ENCODE measurements at regions not wholly inside any gene's neighbourhood (a gene's known extent, or its start where the extent isn't known, plus 50 kb on each side); places are given as distances from the start of the nearest gene placed in this dataset.

GRCh38 chr21:35905096-35905962, 155.0 kb downstream of the SETD4 start:
- Histone ChIP-seq H3K9ac (replicated peaks; ENCODE audit: extremely low read depth, insufficient read depth, low read length) (no peak overlapping the region), H3K9me3 (replicated peaks; ENCODE audit: control insufficient read depth, insufficient read depth, low read length) (no peaks in the 10 kb centered on the region), H3K27ac (ENCODE audit: insufficient read depth, low read depth, low read length) (no peak overlapping the region), H3K4me1 (ENCODE audit: control insufficient read depth, extremely low read depth, insufficient read depth, low read length) (peaks cover 13% of the 10 kb centered on the region), H3K36me3 (ENCODE audit: control insufficient read depth in 2 of 2, extremely low read depth in 1 of 2, insufficient read depth in 2 of 2, low read length in 2 of 2) (no peaks in the 10 kb centered on the region), H3K4me2 (ENCODE audit: insufficient read depth, low read length) (peak overlapping the region; percentile 48), H3K79me2 (ENCODE audit: control insufficient read depth, insufficient read depth, low read length) (no peaks in the 10 kb centered on the region), H2AFZ (ENCODE audit: low read depth, low read length) (peak overlapping the region; percentile 84), H3K9me1 (replicated peaks; ENCODE audit: control insufficient read depth, extremely low read depth, insufficient read depth, low read length) (no peaks in the 10 kb centered on the region), H4K20me1 (replicated peaks; ENCODE audit: control insufficient read depth, extremely low read depth, insufficient read depth, low read length) (no peaks in the 10 kb centered on the region), H3K27me3 (ENCODE audit: control insufficient read depth in 2 of 2, insufficient read depth in 2 of 2, low read length in 2 of 2) (no peaks in the 10 kb centered on the region), H3K4me3 (replicated peaks in 1 of 3; ENCODE audit: insufficient read depth in 1 of 3, low read depth in 1 of 3, low read length in 3 of 3) (no peak overlapping the region)
- POLR2A ChIA-PET: no interaction called here
- DNase-seq (ENCODE audit: low read depth, low spot score) (peak; percentile 56), FAIRE-seq (peak; percentile 63)
- intact Hi-C loops (cut with micrococcal nuclease): loop anchor here (1.0 kb wide), 1 partner anchor 27 kb away; no protein-coding TSS in a partner anchor
- dilution Hi-C loops (cut with MboI; ENCODE audit: extremely low pct_ligation_motif_present, low sequenced_read_pairs): no loop called here
- TF ChIP-seq GATA2 (IDR thresholded peaks at IDR 0.05; ENCODE audit: insufficient read depth, insufficient read length, low read depth, low read length): no peak
- TF ChIP-seq FOS (IDR thresholded peaks at IDR 0.05; ENCODE audit: borderline replicate concordance, insufficient read depth, low read length): peak; percentile 53
- TF ChIP-seq JUN (IDR thresholded peaks at IDR 0.05; ENCODE audit: borderline replicate concordance, insufficient read depth, insufficient read length, low read depth): no peak
- no peak for TF ChIP-seq EZH2 (IDR thresholded peaks at IDR 0.05; ENCODE audit: borderline replicate concordance, low read depth, low read length, severe bottlenecking)
- no peak for TF ChIP-seq POLR2AphosphoS5 (IDR thresholded peaks at IDR 0.05; ENCODE audit: insufficient read depth, low read depth, low read length)
- no peak for TF ChIP-seq MYC (IDR thresholded peaks at IDR 0.05; ENCODE audit: low read depth, low read length)
- BruUV-seq (replicated peaks): no TSS peak
- CTCF ChIA-PET: interaction anchor here (1.0 to 1.2 kb wide), 2 partner anchors 11 to 24 kb away, joined by 3 to 4 read pairs; no protein-coding TSS in a partner anchor

DNA sequence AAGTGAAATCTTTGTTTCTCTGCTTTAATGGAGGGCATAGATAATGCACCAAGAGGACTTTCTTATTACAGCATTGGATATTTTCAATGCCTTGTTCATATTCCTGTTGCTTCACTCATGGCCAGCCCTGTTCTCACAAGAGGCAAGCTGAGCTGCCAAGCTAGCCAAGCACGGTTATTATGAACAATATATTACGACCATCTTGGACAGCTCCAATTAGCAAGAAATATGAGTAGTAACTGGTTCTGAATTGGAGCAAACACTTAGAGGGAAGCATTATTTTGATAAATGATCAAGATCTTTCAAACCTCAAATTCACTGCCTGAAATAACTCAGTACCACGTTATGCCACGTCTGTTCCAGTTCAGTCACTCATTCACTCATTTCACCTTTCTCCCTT, 159.8 kb downstream of the SETD4 start:
- Histone ChIP-seq H3K36me3 (ENCODE audit: control insufficient read depth in 2 of 2, extremely low read depth in 1 of 2, insufficient read depth in 2 of 2, low read length in 2 of 2) (no peaks in the 10 kb centered on the region), H3K4me1 (ENCODE audit: control insufficient read depth, extremely low read depth, insufficient read depth, low read length) (peaks cover 10% of the 10 kb centered on the region), H4K20me1 (replicated peaks; ENCODE audit: control insufficient read depth, extremely low read depth, insufficient read depth, low read length) (no peaks in the 10 kb centered on the region), H3K9me1 (replicated peaks; ENCODE audit: control insufficient read depth, extremely low read depth, insufficient read depth, low read length) (no peaks in the 10 kb centered on the region), H3K4me3 (replicated peaks in 1 of 3; ENCODE audit: insufficient read depth in 1 of 3, low read depth in 1 of 3, low read length in 3 of 3) (no peak overlapping the region), H2AFZ (ENCODE audit: low read depth, low read length) (no peak overlapping the region), H3K79me2 (ENCODE audit: control insufficient read depth, insufficient read depth, low read length) (no peaks in the 10 kb centered on the region), H3K9me3 (replicated peaks; ENCODE audit: control insufficient read depth, insufficient read depth, low read length) (no peaks in the 10 kb centered on the region), H3K27ac (ENCODE audit: insufficient read depth, low read depth, low read length) (no peak overlapping the region), H3K27me3 (ENCODE audit: control insufficient read depth in 2 of 2, insufficient read depth in 2 of 2, low read length in 2 of 2) (peaks cover 0 to 2% of the 10 kb centered on the region in 2 experiments), H3K9ac (replicated peaks; ENCODE audit: extremely low read depth, insufficient read depth, low read length) (no peak overlapping the region), H3K4me2 (ENCODE audit: insufficient read depth, low read length) (no peak overlapping the region)
- no peak for FAIRE-seq
- intact Hi-C loops (cut with micrococcal nuclease) (no loop called here), dilution Hi-C loops (cut with MboI; ENCODE audit: extremely low pct_ligation_motif_present, low sequenced_read_pairs) (no loop called here)
- no TSS peak for BruUV-seq (replicated peaks)
- POLR2A ChIA-PET: no interaction called here
- TF ChIP-seq GATA2 (IDR thresholded peaks at IDR 0.05; ENCODE audit: insufficient read depth, insufficient read length, low read depth, low read length) (no peak), MYC (IDR thresholded peaks at IDR 0.05; ENCODE audit: low read depth, low read length) (no peak), POLR2AphosphoS5 (IDR thresholded peaks at IDR 0.05; ENCODE audit: insufficient read depth, low read depth, low read length) (no peak), FOS (IDR thresholded peaks at IDR 0.05; ENCODE audit: borderline replicate concordance, insufficient read depth, low read length) (no peak)
- CTCF ChIA-PET: interaction anchor here (0.8 to 1.4 kb wide), 3 partner anchors 15 to 1155 kb away, joined by 3 to 4 read pairs (median 4); no protein-coding TSS in a partner anchor
- no peak for DNase-seq (ENCODE audit: low read depth, low spot score)

All from endothelial cell of umbilical vein (primary cell).